ENCODE measurements at regions not wholly inside any gene's neighbourhood (a gene's known extent, or its start where the extent isn't known, plus 50 kb on each side); places are given as distances from the start of the nearest gene placed in this dataset.
"Not testable (repeated sequence)": the region's sequence is repeated elsewhere in the genome, so short reads cannot be mapped to it uniquely, and the experiment has no call there.

- DNase-seq: no peak
These were observed 98.3 kb upstream of the CHD6 start for GRCh38 chr20:41716436-41716835.

DNA sequence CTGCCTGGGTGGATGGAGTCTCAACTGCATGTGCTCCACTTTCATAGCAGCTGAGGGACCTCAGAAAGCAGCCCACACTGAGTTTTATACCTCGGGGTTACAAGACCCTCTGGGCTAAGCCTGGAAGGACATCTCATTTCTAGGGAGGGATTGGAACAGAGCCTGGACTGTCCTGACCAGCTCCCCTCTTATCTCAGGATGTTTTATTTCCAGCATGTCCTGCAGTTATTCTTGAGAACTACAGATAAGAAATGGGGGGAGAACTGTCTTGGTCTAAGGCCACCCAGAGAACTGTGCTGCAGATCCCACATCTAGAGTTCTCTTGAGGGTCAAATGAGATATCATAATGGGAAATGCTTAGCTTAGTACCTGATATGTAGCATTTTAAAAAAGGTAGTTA is 97.3 kb upstream of the CHD6 start:
- no peak for DNase-seq

GRCh38 chr20:41714030-41714429 is 95.9 kb upstream of the CHD6 start:
- no peak for DNase-seq

DNA sequence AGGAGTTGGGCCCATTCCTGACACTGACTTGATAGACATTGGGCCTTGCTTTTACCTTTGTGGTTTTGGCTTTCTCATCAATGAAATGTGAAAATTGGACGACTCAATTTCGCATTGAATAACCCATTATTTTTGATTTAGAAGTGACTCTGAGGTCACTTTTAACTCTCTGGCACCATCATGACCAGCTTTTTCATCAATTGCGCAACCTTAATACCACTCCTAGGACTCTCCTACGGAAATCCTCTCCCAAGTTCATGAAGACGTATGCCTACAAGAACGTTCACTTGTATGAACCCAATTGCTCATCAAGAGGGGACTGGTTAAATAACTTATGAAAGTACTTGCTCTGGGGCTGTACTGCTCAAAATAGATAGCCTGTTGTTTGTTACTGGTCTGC is 86.7 kb upstream of the CHD6 start:
- no peak for DNase-seq

GRCh38 chr20:41702647-41703046 is 84.5 kb upstream of the CHD6 start:
- DNase-seq: no peak

DNA sequence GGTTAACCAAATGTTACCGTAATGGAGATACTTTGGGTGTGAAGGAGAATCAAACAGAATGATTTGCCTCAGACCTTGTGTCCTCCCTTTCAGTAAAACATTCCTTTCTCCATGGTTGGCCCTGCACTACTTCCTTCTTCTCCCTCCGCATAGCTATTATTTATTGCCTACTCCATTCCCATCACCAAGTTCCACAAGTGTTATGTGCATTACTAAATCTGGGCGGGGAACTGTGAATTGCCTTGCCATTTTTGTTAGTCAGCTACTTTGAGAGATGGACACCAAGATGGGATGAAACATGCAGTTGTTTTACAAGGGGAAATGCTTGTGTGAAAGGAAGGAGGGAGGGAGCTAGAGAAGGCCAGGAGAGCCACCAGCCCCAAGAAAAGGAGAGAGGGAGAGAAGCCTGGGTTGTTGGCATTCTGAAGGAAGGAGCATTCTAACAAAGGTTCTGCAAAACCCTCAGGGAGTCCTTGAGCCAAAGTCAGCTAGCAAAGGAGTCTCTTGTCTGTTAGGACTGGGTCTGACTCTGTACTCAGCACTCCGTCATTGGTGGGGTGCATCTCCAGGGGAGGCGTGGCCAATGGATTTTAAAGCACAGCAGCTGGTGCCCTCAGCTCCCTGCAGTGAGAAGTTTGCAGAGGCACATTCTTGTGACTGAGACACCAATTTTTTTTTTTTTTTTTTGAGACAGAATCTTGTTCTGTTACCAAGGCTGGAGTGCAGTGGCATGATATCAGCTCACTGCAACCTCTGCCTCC is 83.6 kb upstream of the CHD6 start:
- DNase-seq: no peak

GRCh38 chr20:41699673-41700072 is 81.5 kb upstream of the CHD6 start:
- DNase-seq: not testable (repeated sequence)

GRCh38 chr20:41697861-41698559 is 79.8 kb upstream of the CHD6 start:
- no peak for DNase-seq

- no peak for DNase-seq
These were observed 78.3 kb upstream of the CHD6 start for GRCh38 chr20:41696428-41696827.

DNA sequence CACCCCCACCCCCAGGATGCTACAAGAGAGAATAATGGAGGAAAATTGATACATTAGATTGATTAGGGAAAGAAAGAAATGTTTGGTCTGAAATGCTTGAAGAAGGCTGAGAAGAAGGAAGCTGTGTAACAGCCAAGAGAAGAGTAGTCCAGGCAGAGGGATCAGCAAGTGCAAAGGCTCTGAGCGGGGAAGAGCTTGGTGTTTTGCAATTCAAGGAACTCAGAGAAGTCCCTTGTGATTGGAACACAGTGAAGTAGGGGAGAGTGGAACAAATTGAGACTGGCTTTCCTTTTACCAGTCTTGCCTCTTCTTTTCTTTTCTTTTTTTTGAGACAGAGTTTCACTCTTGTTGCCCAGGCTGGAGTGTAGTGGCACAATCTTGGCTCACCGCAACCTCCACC is 76.6 kb upstream of the CHD6 start:
- DNase-seq: no peak

DNA sequence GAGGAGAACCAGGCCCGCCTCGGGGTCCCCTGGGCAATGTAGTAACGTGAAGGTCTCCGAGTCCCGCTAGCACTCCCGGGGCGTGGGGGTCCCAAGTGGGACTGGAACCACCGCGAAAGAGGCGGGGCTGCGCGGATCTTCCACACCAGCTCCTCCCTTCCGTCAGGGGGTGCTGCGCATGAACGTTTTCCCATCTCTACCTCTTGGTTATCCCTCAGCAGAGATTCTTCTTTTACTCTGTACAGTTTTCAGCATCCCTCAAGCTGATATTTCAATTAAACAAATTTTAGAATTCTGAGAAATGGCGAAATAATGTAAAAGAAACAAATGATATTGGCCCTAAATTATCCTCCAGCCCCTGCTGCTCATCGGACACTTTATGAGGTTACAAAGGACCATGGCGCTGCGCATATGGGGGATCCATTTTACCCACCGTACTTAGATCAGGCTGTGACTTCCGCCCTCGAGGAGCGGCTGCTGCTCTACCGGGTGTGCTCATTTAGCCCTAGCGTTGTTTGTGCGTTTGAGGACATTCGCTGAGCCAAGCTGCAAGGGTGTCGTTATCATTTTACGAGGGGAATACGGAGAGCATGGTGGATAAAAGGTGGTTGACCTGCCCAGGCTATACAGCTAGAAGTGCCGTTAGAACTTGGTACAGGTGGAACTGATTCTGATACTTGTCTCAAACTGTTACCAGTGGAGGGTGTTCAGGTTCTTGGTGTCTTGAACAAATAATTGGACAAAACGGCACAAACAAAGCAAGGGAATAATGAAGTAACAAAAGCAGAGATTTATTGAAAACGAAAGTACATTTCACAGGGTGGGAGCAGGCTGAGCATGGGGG is 75.2 kb upstream of the CHD6 start:
- peak; percentile 86 for DNase-seq

DNA sequence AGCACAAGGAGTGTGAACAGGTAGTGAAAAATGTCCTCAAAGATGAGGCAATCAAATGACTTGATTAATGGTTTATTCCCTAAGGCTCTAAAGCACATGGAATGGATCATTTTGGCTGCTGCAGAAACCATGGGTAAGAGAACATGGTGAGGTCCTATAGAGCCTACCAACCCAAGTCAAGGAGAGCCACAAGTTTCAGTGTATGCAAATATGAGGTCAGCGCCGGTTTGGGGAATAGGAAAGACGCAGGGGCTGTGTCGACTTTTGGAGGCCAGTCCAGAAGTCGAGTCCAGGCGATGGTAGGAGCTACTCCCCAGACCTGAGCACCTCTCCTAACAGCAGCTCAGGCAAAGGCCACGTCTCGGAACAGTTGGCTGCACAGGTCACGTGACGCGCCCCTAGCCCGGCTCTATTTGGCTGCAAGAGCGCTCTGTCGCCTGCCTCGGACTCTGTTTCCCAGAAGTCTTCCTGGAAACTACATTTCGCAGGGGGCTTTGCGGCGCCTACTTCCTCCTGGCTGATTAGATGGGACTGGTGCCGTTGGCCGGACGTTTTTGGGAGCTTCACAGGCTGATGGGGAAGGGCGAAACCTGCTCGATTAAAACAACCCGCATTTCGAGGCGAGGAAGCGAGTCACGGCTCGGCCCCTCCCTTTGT is 74.4 kb upstream of the CHD6 start:
- DNase-seq: peak; percentile 89

DNA sequence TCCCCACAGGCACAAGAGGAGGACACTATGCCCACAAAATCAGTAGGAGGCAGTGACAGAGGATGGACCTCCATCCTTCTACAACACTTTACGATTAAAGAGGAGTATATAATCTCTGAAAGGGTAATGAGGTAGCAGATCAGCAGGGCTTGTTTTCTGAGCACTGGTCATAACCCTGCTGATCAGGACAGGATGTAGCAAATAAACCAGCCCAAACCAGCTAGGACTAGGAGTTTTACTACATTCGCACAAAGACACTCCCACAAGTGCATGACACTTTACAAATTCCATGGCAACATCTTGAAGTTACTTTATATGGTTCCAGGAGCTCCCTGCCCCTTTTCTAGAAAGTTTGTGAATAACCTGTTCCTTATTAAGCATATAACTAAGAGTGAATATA is 73.3 kb upstream of the CHD6 start:
- DNase-seq: no peak

- DNase-seq: no peak
These were observed 72.5 kb upstream of the CHD6 start for GRCh38 chr20:41690702-41691101.

GRCh38 chr20:41686961-41687360 is 68.8 kb upstream of the CHD6 start:
- no peak for DNase-seq

DNA sequence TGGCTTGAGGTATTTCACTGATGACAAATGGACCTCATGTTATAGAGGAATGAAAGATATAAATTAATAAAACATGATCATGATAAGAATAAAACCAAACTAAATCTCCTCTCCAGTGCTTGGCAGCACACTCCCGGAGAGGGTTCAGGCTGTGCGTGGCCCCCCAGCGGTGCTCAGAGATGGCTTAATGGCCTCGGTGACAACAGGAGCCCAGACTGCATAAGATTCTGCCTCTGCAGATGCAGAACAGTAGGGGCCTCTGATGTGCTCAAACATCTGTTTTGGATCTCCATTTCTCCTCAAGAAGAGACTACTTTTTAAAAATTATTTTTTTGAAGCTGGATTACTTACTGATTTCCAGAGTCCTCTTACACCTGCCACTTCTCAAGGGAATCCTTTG is 67.0 kb upstream of the CHD6 start:
- DNase-seq: not testable (repeated sequence)

- DNase-seq: no peak
These were observed 60.6 kb upstream of the CHD6 start for GRCh38 chr20:41678799-41679198.

DNA sequence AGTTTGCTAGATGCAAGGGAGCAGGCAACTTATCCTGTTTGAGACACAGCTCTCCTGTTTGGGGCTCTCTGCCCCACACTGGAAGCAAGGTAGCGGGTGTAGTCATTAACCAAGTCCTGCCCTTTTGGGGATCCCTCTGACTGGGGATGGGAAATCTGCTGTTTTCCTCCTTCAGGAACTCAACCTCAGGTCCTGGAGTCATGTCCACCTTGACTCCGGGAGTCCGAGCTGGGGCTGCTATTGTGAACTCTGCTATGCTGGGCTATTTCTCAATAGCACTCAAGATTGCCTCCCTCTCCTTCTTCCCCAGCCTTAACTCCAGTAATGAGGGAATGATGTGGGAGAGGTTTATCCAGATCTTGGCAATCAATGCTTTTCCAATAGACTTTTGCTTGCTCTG is 54.1 kb upstream of the CHD6 start:
- no peak for DNase-seq

- DNase-seq: no peak
These were observed 53.0 kb upstream of the CHD6 start for GRCh38 chr20:41671143-41671542.

DNA sequence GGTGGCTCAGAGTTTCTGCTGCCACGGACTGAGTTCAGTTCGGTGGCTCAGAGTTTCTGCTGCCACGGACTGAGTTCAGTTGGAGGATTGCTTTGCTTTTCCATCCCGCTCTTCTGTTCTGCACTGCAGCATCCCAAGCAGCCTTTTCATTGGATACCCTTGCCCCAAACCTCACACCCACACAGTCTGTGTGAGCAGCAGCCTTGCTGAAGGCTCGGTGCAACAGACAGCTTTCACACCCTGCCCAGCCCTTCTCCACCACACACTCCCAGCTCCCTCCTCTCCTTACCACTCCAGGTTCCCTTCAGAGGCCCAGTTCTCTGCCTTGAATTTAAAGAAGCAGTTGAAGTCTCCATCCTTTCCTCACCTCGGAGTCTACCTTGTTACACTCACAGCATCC is 52.5 kb upstream of the CHD6 start:
- DNase-seq: no peak

DNA sequence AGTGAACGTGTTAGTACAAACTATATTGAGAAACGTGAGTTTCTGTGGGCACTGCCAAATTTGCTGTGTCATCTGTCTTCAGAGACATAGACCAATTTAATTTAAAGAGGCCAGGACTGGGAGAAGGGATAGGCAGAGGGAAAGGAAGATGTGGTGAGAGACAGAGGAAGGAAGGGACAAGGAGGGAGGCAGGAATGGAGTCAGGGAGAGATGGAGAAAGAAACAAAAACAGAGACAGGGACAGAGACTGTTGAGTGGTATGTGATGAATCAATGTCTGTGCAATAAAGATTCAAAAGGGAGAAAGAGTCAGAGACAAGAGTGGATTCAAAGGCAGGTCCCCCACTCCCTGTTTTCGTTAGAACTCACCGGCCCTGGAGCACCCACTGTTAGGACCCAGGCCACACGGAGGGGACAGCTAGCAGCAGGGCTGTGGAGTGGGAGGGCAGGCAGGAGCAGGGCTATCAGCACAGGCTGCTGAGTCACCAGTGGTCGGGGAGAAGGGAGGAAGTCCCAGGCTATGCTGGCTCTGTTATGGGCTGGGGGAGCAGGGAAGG is 51.6 kb upstream of the CHD6 start:
- no peak for DNase-seq

GRCh38 chr20:41668057-41668749 is 50.0 kb upstream of the CHD6 start:
- DNase-seq: no peak

Measured in right forelimb (tissue), 1 donor.